Neural cell (in vitro differentiated cells): ENCODE measurements at regions not wholly inside any gene's neighbourhood (a gene's known extent, or its start where the extent isn't known, plus 50 kb on each side); places are given as distances from the start of the nearest gene placed in this dataset.

ENCODE experiments used
- CTCF ChIP-seq: fragments of 450-650 bp; IDR thresholded peaks from 2 replicates; pipeline ENCODE4 v1.5.1; 2014; ENCODE audit warnings: antibody characterized with exemption, mild to moderate bottlenecking, moderate library complexity; ENCODE audit not compliant: poor library complexity, severe bottlenecking
- EP300 ChIP-seq: fragments of 450-650 bp; conservative IDR thresholded peaks from 2 replicates; pipeline ENCODE4 v1.6.1; 2014; ENCODE audit warnings: antibody characterized with exemption, mild to moderate bottlenecking, moderate library complexity; ENCODE audit not compliant: poor library complexity, severe bottlenecking
- POLR2AphosphoS5 ChIP-seq: IDR thresholded peaks from 2 replicates; pipeline ENCODE4 v1.6.1; 2012

- TF ChIP-seq CTCF (no peak), EP300 (no peak), POLR2AphosphoS5 (no peak)
Observed at GRCh38 chr2:129585760-129586159, 393.7 kb upstream of the RAB6C start.
